LNCaP clone FGC (cell line): ENCODE measurements at regions not wholly inside any gene's neighbourhood (a gene's known extent, or its start where the extent isn't known, plus 50 kb on each side); places are given as distances from the start of the nearest gene placed in this dataset.

Experiments used
- DNase-seq: peaks from one replicate; pipeline ENCODE4 v3.0.0-alpha.2; 2011; ENCODE audit warnings: low read depth
- H3K4me3 ChIP-seq: 2 replicates; pipeline ENCODE4 v1.5.1; 2011; ENCODE audit warnings: mild to moderate bottlenecking, low read depth, low read length, control low read depth
- TF ChIP-seq, protein P1 (sequence below): IDR thresholded peaks from 2 replicates; pipeline ENCODE4 v1.5.1; 2012; ENCODE audit warnings: mild to moderate bottlenecking; ENCODE audit not compliant: control insufficient read depth, insufficient read depth; ENCODE audit errors: extremely low read depth

- no peak for DNase-seq
- TF ChIP-seq, protein P1, sequence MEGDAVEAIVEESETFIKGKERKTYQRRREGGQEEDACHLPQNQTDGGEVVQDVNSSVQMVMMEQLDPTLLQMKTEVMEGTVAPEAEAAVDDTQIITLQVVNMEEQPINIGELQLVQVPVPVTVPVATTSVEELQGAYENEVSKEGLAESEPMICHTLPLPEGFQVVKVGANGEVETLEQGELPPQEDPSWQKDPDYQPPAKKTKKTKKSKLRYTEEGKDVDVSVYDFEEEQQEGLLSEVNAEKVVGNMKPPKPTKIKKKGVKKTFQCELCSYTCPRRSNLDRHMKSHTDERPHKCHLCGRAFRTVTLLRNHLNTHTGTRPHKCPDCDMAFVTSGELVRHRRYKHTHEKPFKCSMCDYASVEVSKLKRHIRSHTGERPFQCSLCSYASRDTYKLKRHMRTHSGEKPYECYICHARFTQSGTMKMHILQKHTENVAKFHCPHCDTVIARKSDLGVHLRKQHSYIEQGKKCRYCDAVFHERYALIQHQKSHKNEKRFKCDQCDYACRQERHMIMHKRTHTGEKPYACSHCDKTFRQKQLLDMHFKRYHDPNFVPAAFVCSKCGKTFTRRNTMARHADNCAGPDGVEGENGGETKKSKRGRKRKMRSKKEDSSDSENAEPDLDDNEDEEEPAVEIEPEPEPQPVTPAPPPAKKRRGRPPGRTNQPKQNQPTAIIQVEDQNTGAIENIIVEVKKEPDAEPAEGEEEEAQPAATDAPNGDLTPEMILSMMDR, result no peak
- no peak overlapping the region for H3K4me3 ChIP-seq
These were observed 158.3 kb upstream of the ZMIZ1 start for GRCh38 chr10:78910476-78910875.

DNA sequence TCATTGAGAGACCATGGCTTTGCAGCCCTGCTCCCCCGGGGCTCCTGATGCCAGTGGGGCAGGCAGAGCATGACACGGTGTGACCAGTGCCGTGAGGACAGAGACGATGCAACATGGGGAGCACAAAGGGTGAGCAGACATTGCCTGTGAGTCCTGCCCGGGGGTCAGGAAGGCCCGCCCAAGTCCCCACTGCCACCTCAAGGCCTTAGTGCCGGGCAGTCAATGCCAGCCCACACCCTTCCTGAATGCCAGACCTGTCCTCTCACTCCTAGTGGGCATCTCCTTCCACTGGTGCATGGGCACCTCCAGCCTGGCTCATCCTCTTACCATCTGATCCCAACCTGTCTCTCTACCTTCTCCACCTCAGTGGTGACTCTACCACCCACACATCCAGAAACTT lies 157.9 kb upstream of the ZMIZ1 start:
- no peak overlapping the region for H3K4me3 ChIP-seq
- TF ChIP-seq, protein P1, result no peak
- no peak for DNase-seq

DNA sequence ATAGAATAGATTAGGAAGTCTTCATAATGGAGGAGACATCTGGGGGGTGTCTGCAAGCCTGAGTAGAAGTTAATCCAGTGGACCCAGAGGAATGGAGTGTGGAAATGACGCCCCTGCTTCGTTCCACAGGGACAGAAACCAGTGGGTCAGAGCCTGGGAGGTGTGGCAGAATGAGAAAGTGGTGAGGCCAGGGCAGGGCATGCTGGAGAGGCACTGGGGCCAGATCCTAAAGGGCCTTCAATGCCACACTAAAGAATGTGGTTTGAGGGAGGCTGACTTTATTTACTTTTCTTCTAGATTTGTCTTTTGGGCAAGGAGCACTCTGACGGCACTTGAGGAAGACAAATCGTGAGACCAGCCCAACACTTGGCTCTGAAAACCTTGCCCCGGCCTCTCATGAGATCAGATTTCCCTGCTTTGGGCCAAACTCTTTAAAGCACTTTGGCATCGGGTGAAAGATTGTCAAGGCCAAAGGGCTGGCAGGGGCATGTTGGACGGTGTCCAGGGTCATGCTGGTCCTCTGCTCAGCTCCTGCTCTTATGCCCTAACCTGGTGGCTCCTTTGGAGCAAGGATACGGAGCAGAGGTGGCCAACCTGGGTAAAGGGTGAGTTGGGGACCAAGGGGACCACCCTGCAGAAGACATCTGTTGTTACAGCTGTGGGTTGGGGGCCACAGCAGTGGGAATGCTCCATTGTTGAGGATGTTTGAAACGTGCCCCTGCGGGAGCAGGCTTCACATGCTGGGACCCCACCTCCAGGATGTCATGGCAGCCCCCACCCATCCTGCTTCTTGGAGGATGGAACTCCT lies 157.0 kb upstream of the ZMIZ1 start:
- TF ChIP-seq, protein P1, result no peak
- H3K4me3 ChIP-seq, result no peak overlapping the region
- peak; percentile 30 for DNase-seq

DNA sequence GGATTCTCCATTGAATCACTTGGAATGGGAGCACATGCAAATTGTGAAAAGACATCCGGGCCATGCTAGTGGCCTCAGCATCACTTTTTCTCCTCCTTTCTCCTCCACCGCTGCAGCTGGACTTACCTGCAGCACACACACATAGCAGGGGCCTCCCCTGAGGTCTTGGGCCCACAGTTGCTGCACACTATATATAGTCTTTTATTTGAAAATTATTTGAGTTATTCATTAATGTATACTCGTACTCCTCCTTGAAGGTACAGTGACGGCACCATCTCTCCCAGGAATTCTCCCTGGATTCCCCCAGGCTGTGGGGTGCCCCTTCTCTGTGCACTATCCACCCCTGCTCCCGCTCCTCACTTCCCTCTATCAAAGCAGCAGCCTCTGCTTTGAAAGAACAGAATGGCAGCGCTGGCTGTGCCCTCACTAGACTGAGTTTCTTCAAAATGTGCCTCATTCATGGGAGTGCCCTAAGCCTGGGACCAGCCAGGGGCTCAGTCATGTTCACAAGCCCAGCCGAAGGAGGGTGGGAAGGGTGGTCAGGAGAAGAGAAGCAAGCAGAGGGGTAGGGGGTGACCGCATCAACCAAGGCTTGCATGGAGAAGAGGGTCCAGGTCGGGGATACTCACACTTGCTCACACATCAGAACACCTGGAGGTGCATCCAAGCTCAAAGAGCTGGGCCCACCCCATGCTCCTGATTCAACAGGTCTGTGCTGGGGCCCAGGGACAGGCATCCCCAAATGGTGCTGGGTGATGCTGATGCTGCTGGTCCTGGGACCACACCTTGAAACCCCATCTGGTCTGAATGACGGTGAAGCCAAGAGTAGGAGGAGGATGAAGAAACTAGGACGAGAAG lies 156.2 kb upstream of the ZMIZ1 start:
- no peak for DNase-seq
- no peak overlapping the region for H3K4me3 ChIP-seq
- TF ChIP-seq, protein P1, result no peak

DNA sequence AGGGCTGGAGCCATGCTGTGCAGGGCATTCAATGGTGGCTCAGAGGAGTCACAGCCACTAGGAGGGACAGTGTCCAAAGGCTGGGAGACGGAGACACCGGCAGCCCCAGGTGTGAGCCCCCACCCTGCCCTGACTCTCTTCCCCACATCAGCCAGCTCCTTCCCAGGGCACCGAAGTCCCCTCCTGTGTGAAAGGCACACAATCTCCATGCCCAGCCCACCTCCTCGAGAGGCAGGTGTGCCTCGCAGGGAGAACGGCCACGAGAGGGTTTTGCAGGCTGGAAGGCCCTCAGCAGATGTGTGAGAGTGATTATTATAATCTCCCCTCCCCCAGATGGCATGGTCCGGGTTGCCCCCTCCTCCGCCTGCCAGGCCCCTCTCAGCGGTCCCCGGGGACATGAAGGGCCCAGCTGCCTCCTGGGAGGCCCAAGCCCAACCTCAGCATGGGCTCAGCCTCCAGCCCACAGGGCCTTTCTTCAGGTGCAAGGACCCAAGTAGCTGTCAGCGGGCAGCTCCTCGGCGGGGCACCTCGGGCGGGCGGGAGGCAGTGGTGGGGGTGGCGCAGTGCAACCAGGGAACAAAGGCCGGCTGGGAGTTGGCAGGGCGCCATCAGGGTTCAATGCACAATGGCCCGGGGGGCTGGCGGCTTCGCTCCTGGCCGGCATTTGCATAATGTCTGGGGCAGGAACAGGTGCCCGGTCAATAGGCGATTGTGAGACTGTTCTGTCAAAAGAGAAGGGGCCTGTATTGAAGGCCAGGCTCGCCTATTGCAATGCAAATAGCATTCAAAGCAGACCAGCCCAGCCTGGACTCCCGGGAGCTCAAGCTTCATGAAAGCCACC lies 155.3 kb upstream of the ZMIZ1 start:
- TF ChIP-seq, protein P1, result no peak
- no peak overlapping the region for H3K4me3 ChIP-seq
- DNase-seq, result no peak

GRCh38 chr10:78914060-78914378 lies 154.7 kb upstream of the ZMIZ1 start:
- DNase-seq, result no peak
- no peak overlapping the region for H3K4me3 ChIP-seq
- TF ChIP-seq, protein P1, result no peak
